WTC11 (cell line): ENCODE measurements at regions not wholly inside any gene's neighbourhood (a gene's known extent, or its start where the extent isn't known, plus 50 kb on each side); places are given as distances from the start of the nearest gene placed in this dataset.

Source experiments
- ATAC-seq: fragments of 200-7000 bp; cut with Tn5 transposase; 2 replicates; pipeline ENCODE4 v1.10.0; 2021; ENCODE audit warnings: mild to moderate bottlenecking, moderate library complexity
- CTCF ChIA-PET: fragments of 300-600 bp; sonication (Branson Sonifier 250); formaldehyde crosslinking; loops from one replicate; lab custom pipeline; 2021; ENCODE audit warnings: antibody characterized with exemption; lab: Charles Lee
- POLR2A ChIA-PET: fragments of 350-600 bp; sonication (Branson Sonifier 250); formaldehyde crosslinking; loops from one replicate; lab custom pipeline; 2021; ENCODE audit warnings: antibody characterized with exemption; lab: Charles Lee
- DNase-seq: peaks from one replicate; pipeline ENCODE4 v3.0.0; 2021; ENCODE audit warnings: low spot score
- H3K27ac Mint-ChIP-seq: 2 replicates; pipeline ENCODE4 v1.8.0; 2021; ENCODE audit warnings: mixed read lengths
- H3K27me3 Mint-ChIP-seq: 2 replicates; pipeline ENCODE4 v1.8.0; 2021; ENCODE audit warnings: low read depth, mild to moderate bottlenecking, moderate library complexity, mixed read lengths
- H3K36me3 Mint-ChIP-seq: 2 replicates; pipeline ENCODE4 v1.8.0; 2021; ENCODE audit warnings: mixed read lengths
- H3K4me1 Mint-ChIP-seq: 2 replicates; pipeline ENCODE4 v1.8.0; 2022; ENCODE audit warnings: mixed read lengths
- H3K4me3 Mint-ChIP-seq: 2 replicates; pipeline ENCODE4 v1.8.0; 2021; ENCODE audit warnings: mild to moderate bottlenecking, moderate library complexity, mixed read lengths
- H3K9me3 Mint-ChIP-seq: 2 replicates; pipeline ENCODE4 v1.8.0; 2021; ENCODE audit warnings: mixed read lengths
- ATF1 ChIP-seq: sonication (generic); formaldehyde crosslinking; IDR thresholded peaks from 2 replicates; pipeline ENCODE4 v1.8.1; 2023; ENCODE audit warnings: mild to moderate bottlenecking, moderate library complexity, missing genetic modification reagents
- HMGA2 ChIP-seq: fragments of 250-450 bp; sonication (Bioruptor Pico); IDR thresholded peaks from 2 replicates; pipeline ENCODE4 v1.4.0; 2021; ENCODE audit warnings: mild to moderate bottlenecking, moderate library complexity
- KAT7 ChIP-seq: sonication (generic); formaldehyde crosslinking; IDR thresholded peaks from 2 replicates; pipeline ENCODE4 v1.8.1; 2023; ENCODE audit warnings: missing genetic modification reagents, mild to moderate bottlenecking, borderline replicate concordance
- MAX ChIP-seq: sonication (generic); formaldehyde crosslinking; IDR thresholded peaks from 2 replicates; pipeline ENCODE4 v1.8.0; 2022; ENCODE audit warnings: mild to moderate bottlenecking, missing genetic modification reagents
- MLX ChIP-seq: sonication (generic); formaldehyde crosslinking; IDR thresholded peaks from 2 replicates; pipeline ENCODE4 v1.8.1; 2023; ENCODE audit warnings: mild to moderate bottlenecking, missing genetic modification reagents, moderate library complexity
- NFE2L1 ChIP-seq: sonication (generic); formaldehyde crosslinking; IDR thresholded peaks from 2 replicates; pipeline ENCODE4 v1.8.1; 2023; ENCODE audit warnings: missing genetic modification reagents
- SMAD4 ChIP-seq: sonication (generic); formaldehyde crosslinking; IDR thresholded peaks from 2 replicates; pipeline ENCODE4 v1.8.0; 2022; ENCODE audit warnings: mild to moderate bottlenecking, missing genetic modification reagents
- SOX15 ChIP-seq: fragments of 250-450 bp; sonication (Bioruptor Pico); IDR thresholded peaks from 2 replicates; pipeline ENCODE4 v1.9.0; 2021; ENCODE audit warnings: mild to moderate bottlenecking
- TEAD1 ChIP-seq: sonication (generic); formaldehyde crosslinking; IDR thresholded peaks from 2 replicates; pipeline ENCODE4 v1.8.0; 2022; ENCODE audit warnings: mild to moderate bottlenecking, missing genetic modification reagents
- TP53 ChIP-seq: sonication (generic); formaldehyde crosslinking; IDR thresholded peaks from 2 replicates; pipeline ENCODE4 v1.8.1; 2023; ENCODE audit warnings: mild to moderate bottlenecking, missing genetic modification reagents
- USF2 ChIP-seq: sonication (generic); formaldehyde crosslinking; IDR thresholded peaks from 2 replicates; pipeline ENCODE4 v1.8.1; 2023; ENCODE audit warnings: mild to moderate bottlenecking, missing genetic modification reagents, moderate library complexity
- ZMAT4 ChIP-seq: fragments of 250-450 bp; sonication (Bioruptor Pico); IDR thresholded peaks from 2 replicates; pipeline ENCODE4 v1.9.0; 2021; ENCODE audit warnings: mild to moderate bottlenecking
- ZNF423 ChIP-seq: fragments of 250-450 bp; sonication (Bioruptor Pico); IDR thresholded peaks from 2 replicates; pipeline ENCODE4 v2.1.2; 2022; ENCODE audit warnings: mild to moderate bottlenecking, moderate library complexity
- ZNF532 ChIP-seq: fragments of 250-450 bp; sonication (Bioruptor Pico); IDR thresholded peaks from 2 replicates; pipeline ENCODE4 v1.9.0; 2021; ENCODE audit warnings: mild to moderate bottlenecking, borderline replicate concordance
- TF ChIP-seq, protein P1 (sequence below): sonication (generic); formaldehyde crosslinking; IDR thresholded peaks from 2 replicates; pipeline ENCODE4 v1.8.1; 2023; ENCODE audit warnings: mild to moderate bottlenecking, missing genetic modification reagents, borderline replicate concordance
- TF ChIP-seq, protein P2 (sequence below): sonication (generic); formaldehyde crosslinking; IDR thresholded peaks from 2 replicates; pipeline ENCODE4 v1.8.0; 2022; ENCODE audit warnings: missing genetic modification reagents
- TF ChIP-seq, protein P3 (sequence below): sonication (generic); formaldehyde crosslinking; IDR thresholded peaks from 2 replicates; pipeline ENCODE4 v1.8.0; 2023; ENCODE audit warnings: missing genetic modification reagents, mild to moderate bottlenecking, borderline replicate concordance

- peaks cover 4% of the 10 kb centered on the region; the same call in 1 of the 2 replicates for H3K27me3 Mint-ChIP-seq
- TF ChIP-seq ATF1 (no peak), ZMAT4 (no peak), USF2 (CRISPR knock-in tag) (no peak), MLX (CRISPR knock-in tag) (no peak), SMAD4 (CRISPR knock-in tag) (no peak), ZNF423 (no peak), NFE2L1 (CRISPR knock-in tag) (no peak), ZNF532 (CRISPR knock-in tag) (no peak), HMGA2 (no peak), TEAD1 (CRISPR knock-in tag) (no peak)
- TF ChIP-seq, protein P1, sequence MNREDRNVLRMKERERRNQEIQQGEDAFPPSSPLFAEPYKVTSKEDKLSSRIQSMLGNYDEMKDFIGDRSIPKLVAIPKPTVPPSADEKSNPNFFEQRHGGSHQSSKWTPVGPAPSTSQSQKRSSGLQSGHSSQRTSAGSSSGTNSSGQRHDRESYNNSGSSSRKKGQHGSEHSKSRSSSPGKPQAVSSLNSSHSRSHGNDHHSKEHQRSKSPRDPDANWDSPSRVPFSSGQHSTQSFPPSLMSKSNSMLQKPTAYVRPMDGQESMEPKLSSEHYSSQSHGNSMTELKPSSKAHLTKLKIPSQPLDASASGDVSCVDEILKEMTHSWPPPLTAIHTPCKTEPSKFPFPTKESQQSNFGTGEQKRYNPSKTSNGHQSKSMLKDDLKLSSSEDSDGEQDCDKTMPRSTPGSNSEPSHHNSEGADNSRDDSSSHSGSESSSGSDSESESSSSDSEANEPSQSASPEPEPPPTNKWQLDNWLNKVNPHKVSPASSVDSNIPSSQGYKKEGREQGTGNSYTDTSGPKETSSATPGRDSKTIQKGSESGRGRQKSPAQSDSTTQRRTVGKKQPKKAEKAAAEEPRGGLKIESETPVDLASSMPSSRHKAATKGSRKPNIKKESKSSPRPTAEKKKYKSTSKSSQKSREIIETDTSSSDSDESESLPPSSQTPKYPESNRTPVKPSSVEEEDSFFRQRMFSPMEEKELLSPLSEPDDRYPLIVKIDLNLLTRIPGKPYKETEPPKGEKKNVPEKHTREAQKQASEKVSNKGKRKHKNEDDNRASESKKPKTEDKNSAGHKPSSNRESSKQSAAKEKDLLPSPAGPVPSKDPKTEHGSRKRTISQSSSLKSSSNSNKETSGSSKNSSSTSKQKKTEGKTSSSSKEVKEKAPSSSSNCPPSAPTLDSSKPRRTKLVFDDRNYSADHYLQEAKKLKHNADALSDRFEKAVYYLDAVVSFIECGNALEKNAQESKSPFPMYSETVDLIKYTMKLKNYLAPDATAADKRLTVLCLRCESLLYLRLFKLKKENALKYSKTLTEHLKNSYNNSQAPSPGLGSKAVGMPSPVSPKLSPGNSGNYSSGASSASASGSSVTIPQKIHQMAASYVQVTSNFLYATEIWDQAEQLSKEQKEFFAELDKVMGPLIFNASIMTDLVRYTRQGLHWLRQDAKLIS: no peak
- TF ChIP-seq, protein P2, sequence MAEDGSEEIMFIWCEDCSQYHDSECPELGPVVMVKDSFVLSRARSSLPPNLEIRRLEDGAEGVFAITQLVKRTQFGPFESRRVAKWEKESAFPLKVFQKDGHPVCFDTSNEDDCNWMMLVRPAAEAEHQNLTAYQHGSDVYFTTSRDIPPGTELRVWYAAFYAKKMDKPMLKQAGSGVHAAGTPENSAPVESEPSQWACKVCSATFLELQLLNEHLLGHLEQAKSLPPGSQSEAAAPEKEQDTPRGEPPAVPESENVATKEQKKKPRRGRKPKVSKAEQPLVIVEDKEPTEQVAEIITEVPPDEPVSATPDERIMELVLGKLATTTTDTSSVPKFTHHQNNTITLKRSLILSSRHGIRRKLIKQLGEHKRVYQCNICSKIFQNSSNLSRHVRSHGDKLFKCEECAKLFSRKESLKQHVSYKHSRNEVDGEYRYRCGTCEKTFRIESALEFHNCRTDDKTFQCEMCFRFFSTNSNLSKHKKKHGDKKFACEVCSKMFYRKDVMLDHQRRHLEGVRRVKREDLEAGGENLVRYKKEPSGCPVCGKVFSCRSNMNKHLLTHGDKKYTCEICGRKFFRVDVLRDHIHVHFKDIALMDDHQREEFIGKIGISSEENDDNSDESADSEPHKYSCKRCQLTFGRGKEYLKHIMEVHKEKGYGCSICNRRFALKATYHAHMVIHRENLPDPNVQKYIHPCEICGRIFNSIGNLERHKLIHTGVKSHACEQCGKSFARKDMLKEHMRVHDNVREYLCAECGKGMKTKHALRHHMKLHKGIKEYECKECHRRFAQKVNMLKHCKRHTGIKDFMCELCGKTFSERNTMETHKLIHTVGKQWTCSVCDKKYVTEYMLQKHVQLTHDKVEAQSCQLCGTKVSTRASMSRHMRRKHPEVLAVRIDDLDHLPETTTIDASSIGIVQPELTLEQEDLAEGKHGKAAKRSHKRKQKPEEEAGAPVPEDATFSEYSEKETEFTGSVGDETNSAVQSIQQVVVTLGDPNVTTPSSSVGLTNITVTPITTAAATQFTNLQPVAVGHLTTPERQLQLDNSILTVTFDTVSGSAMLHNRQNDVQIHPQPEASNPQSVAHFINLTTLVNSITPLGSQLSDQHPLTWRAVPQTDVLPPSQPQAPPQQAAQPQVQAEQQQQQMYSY (CRISPR knock-in tag): no peak
- ChIA-PET POLR2A (no interaction called here), CTCF (no interaction called here)
- DNase-seq (no peak), ATAC-seq (no peak)
- peaks cover 14% of the 10 kb centered on the region for H3K4me1 Mint-ChIP-seq
- no peaks in the 10 kb centered on the region for H3K36me3 Mint-ChIP-seq
- H3K9me3 Mint-ChIP-seq: peaks cover 12% of the 10 kb centered on the region
- H3K4me3 Mint-ChIP-seq: no peak overlapping the region
- no peak overlapping the region for H3K27ac Mint-ChIP-seq
Observed at GRCh38 chr11:129592191-129592590, 216.5 kb downstream of the BARX2 start.

DNA sequence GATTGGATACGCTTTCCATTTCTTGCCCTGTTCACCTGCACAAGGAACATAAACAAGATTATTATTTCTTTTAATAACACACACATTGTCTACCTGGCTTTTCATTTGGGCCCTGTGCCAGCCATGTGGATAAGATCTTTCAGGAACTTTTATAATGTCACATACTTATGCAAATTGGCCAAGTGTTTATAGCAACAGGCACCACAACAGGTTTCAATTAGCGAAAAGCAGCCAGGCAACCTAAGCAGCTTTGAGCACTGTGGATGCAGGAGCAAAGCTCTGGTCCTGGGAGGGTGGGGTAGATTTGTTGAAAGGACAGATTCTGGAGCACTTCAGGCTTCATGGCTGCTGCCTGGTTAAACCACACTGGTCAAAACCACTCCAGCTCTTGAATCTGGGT is 217.4 kb downstream of the BARX2 start:
- no peak overlapping the region for H3K4me3 Mint-ChIP-seq
- peaks cover 10% of the 10 kb centered on the region; the same call in 1 of the 2 replicates for H3K4me1 Mint-ChIP-seq
- H3K9me3 Mint-ChIP-seq: peaks cover 7% of the 10 kb centered on the region
- H3K27ac Mint-ChIP-seq: no peak overlapping the region
- DNase-seq (no peak), ATAC-seq (peak; percentile 12)
- POLR2A ChIA-PET: no interaction called here
- H3K27me3 Mint-ChIP-seq: peaks cover 4% of the 10 kb centered on the region; the same call in 1 of the 2 replicates
- H3K36me3 Mint-ChIP-seq: no peaks in the 10 kb centered on the region
- CTCF ChIA-PET: no interaction called here
- TF ChIP-seq KAT7 (CRISPR knock-in tag) (no peak), SOX15 (no peak), TP53 (CRISPR knock-in tag) (no peak), MAX (CRISPR knock-in tag) (no peak)
- TF ChIP-seq, protein P3, sequence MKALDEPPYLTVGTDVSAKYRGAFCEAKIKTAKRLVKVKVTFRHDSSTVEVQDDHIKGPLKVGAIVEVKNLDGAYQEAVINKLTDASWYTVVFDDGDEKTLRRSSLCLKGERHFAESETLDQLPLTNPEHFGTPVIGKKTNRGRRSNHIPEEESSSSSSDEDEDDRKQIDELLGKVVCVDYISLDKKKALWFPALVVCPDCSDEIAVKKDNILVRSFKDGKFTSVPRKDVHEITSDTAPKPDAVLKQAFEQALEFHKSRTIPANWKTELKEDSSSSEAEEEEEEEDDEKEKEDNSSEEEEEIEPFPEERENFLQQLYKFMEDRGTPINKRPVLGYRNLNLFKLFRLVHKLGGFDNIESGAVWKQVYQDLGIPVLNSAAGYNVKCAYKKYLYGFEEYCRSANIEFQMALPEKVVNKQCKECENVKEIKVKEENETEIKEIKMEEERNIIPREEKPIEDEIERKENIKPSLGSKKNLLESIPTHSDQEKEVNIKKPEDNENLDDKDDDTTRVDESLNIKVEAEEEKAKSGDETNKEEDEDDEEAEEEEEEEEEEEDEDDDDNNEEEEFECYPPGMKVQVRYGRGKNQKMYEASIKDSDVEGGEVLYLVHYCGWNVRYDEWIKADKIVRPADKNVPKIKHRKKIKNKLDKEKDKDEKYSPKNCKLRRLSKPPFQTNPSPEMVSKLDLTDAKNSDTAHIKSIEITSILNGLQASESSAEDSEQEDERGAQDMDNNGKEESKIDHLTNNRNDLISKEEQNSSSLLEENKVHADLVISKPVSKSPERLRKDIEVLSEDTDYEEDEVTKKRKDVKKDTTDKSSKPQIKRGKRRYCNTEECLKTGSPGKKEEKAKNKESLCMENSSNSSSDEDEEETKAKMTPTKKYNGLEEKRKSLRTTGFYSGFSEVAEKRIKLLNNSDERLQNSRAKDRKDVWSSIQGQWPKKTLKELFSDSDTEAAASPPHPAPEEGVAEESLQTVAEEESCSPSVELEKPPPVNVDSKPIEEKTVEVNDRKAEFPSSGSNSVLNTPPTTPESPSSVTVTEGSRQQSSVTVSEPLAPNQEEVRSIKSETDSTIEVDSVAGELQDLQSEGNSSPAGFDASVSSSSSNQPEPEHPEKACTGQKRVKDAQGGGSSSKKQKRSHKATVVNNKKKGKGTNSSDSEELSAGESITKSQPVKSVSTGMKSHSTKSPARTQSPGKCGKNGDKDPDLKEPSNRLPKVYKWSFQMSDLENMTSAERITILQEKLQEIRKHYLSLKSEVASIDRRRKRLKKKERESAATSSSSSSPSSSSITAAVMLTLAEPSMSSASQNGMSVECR (CRISPR knock-in tag): no peak
